Neural progenitor cell (in vitro differentiated cells): ENCODE measurements at regions not wholly inside any gene's neighbourhood (a gene's known extent, or its start where the extent isn't known, plus 50 kb on each side); places are given as distances from the start of the nearest gene placed in this dataset.
A peak's percentile ranks its signal among the peaks of the same experiment; 100 is the strongest.
"Not testable (repeated sequence)": the region's sequence is repeated elsewhere in the genome, so short reads cannot be mapped to it uniquely, and the experiment has no call there.

Source experiments
- DNase-seq: peaks from one replicate; pipeline ENCODE4 v3.0.0-alpha.2; 2016; ENCODE audit warnings: low spot score
- H2AFZ ChIP-seq: fragments of 200-600 bp; sonication (generic); replicated peaks from 2 replicates; pipeline ENCODE4 v1.6.1; 2016; ENCODE audit warnings: antibody characterized with exemption
- H3F3A ChIP-seq: fragments of 200-600 bp; sonication (generic); 2 replicates; pipeline ENCODE4 v1.6.1; 2016; ENCODE audit warnings: antibody characterized with exemption, low read depth
- H3K27ac ChIP-seq: fragments of 200-600 bp; sonication (generic); 2 replicates; pipeline ENCODE4 v1.5.1; 2016; ENCODE audit warnings: mild to moderate bottlenecking
- H3K27me3 ChIP-seq: fragments of 200-600 bp; sonication (generic); 2 replicates; pipeline ENCODE4 v1.6.1; 2016; ENCODE audit warnings: mild to moderate bottlenecking, moderate library complexity
- H3K36me3 ChIP-seq: fragments of 200-600 bp; sonication (generic); 2 replicates; pipeline ENCODE4 v1.5.1; 2016
- H3K4me1 ChIP-seq: fragments of 200-600 bp; sonication (generic); 2 replicates; pipeline ENCODE4 v1.6.1; 2016; ENCODE audit warnings: mixed run types
- H3K4me2 ChIP-seq: fragments of 200-600 bp; sonication (generic); 2 replicates; pipeline ENCODE4 v1.6.1; 2016
- H3K4me3 ChIP-seq: fragments of 200-600 bp; sonication (generic); 2 replicates; pipeline ENCODE4 v1.5.1; 2016
- H3K79me2 ChIP-seq: fragments of 200-600 bp; sonication (generic); 2 replicates; pipeline ENCODE4 v1.6.1; 2016; ENCODE audit warnings: low read depth
- H3K9ac ChIP-seq: fragments of 200-600 bp; sonication (generic); 2 replicates; pipeline ENCODE4 v1.6.1; 2016
- H3K9me3 ChIP-seq: fragments of 200-600 bp; sonication (generic); 2 replicates; pipeline ENCODE4 v1.5.1; 2016; ENCODE audit warnings: low read depth
- H4K20me1 ChIP-seq: fragments of 200-600 bp; sonication (generic); 2 replicates; pipeline ENCODE4 v1.6.1; 2016; ENCODE audit warnings: low read depth
- H3K27ac Mint-ChIP-seq: 3 replicates; pipeline ENCODE4 v1.8.0; 2021; ENCODE audit warnings: mixed read lengths
- H3K27me3 Mint-ChIP-seq: 2 replicates; pipeline ENCODE4 v1.8.0; 2022; ENCODE audit warnings: low read depth, mild to moderate bottlenecking, inconsistent platforms, moderate library complexity, mixed read lengths; ENCODE audit not compliant: insufficient read depth
- H3K36me3 Mint-ChIP-seq: 3 replicates; pipeline ENCODE4 v1.8.0; 2021; ENCODE audit warnings: mixed read lengths
- H3K4me1 Mint-ChIP-seq: 3 replicates; pipeline ENCODE4 v1.8.0; 2021; ENCODE audit warnings: mixed read lengths
- H3K4me3 Mint-ChIP-seq: 3 replicates; pipeline ENCODE4 v1.8.0; 2021; ENCODE audit warnings: mild to moderate bottlenecking, moderate library complexity, mixed read lengths
- H3K9me3 Mint-ChIP-seq: 3 replicates; pipeline ENCODE4 v1.8.0; 2020; ENCODE audit warnings: mixed read lengths
- EZH2 ChIP-seq: fragments of 200-600 bp; sonication (generic); IDR thresholded peaks from 2 replicates; pipeline ENCODE4 v1.6.1; 2017; ENCODE audit warnings: antibody characterized with exemption, mild to moderate bottlenecking, moderate library complexity
- EZH2phosphoT487 ChIP-seq: fragments of 200-600 bp; sonication (generic); IDR thresholded peaks from 2 replicates; pipeline ENCODE4 v1.6.1; 2017; ENCODE audit warnings: antibody characterized with exemption
- TF ChIP-seq, protein P1 (sequence below): fragments of 200-600 bp; sonication (generic); IDR thresholded peaks from 2 replicates; pipeline ENCODE4 v1.5.1; 2017; ENCODE audit warnings: antibody characterized with exemption, mild to moderate bottlenecking

DNA sequence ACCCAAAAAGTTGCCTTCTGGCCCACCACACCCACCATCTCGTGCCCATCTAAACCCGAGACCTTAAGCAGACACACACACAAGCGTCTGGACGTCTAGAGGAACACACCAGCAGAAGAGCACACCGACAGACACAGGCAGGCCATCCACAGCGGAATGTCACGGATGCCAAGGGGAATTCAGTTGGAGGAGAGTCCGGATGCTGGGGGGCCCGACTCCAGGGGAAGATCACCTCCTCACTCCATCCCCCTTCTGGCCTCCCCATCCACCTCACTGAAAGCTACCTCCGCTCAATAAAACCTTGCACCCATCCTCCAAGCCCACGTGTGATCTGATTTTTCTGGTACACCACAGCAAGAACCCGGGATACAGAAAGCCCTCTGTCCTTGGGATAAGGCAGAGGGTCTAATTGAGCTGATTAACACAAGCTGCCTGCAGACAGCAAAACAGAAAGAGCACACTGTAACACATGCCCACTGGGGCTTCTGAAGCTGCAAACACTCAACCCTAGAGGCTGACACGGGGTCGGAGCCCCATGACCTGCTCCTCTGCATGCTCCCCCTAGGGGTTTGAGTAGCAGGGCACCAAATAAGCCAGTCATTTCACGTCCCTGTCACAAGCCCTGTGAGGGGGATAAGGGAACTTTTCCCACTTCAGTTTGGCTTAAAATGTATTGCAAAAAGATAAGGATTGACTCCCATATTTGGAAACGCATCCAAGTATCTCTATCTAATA is 339.6 kb upstream of the PCDH10 start:
- no peak overlapping the region for H3K4me2 ChIP-seq
- no peaks in the 10 kb centered on the region for H3K4me1 ChIP-seq
- no peak overlapping the region for H3K27ac ChIP-seq
- Mint-ChIP-seq H3K27ac (peak overlapping the region; percentile 79), H3K27me3 (peaks cover 7% of the 10 kb centered on the region), H3K36me3 (no peaks in the 10 kb centered on the region), H3K9me3 (peaks cover 2% of the 10 kb centered on the region), H3K4me1 (peaks cover 7% of the 10 kb centered on the region), H3K4me3 (no peak overlapping the region)
- H4K20me1 ChIP-seq = no peaks in the 10 kb centered on the region
- H3K9ac ChIP-seq = no peak overlapping the region
- H3K36me3 ChIP-seq = no peaks in the 10 kb centered on the region
- no peak for TF ChIP-seq EZH2phosphoT487
- TF ChIP-seq, protein P1, sequence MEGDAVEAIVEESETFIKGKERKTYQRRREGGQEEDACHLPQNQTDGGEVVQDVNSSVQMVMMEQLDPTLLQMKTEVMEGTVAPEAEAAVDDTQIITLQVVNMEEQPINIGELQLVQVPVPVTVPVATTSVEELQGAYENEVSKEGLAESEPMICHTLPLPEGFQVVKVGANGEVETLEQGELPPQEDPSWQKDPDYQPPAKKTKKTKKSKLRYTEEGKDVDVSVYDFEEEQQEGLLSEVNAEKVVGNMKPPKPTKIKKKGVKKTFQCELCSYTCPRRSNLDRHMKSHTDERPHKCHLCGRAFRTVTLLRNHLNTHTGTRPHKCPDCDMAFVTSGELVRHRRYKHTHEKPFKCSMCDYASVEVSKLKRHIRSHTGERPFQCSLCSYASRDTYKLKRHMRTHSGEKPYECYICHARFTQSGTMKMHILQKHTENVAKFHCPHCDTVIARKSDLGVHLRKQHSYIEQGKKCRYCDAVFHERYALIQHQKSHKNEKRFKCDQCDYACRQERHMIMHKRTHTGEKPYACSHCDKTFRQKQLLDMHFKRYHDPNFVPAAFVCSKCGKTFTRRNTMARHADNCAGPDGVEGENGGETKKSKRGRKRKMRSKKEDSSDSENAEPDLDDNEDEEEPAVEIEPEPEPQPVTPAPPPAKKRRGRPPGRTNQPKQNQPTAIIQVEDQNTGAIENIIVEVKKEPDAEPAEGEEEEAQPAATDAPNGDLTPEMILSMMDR = peak; percentile 55
- H3K4me3 ChIP-seq = no peak overlapping the region
- no peaks in the 10 kb centered on the region for H3K27me3 ChIP-seq
- H3K79me2 ChIP-seq = no peaks in the 10 kb centered on the region
- H3F3A ChIP-seq = no peaks in the 10 kb centered on the region
- DNase-seq = peak; percentile 57
- H2AFZ ChIP-seq = peak overlapping the region; percentile 91
- no peaks in the 10 kb centered on the region for H3K9me3 ChIP-seq

DNA sequence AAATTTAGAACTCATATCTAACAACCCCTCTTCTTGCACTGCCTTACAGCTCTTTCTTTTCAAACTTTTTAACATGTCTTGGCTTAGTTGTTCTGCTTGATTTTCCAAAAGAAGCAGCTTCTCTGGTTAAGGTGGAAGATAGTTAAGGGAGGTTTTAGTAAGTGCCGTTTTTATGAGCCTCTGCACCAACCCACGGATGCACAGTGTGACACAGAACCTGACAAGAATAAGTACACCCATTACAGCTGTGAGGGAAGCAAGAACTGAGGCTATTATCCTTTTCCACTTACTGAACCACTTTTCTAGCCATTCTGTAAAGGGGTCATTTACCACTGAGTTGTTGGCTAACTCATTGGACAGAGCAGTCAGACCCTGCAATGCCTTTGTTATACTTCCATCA is 336.0 kb upstream of the PCDH10 start:
- H3K4me3 Mint-ChIP-seq, H3K36me3 ChIP-seq, H3K36me3 Mint-ChIP-seq, H3F3A ChIP-seq, H3K27me3 Mint-ChIP-seq, H3K79me2 ChIP-seq, H3K4me1 ChIP-seq, H3K9me3 ChIP-seq, H3K4me2 ChIP-seq, H4K20me1 ChIP-seq, H3K27ac Mint-ChIP-seq, H3K9me3 Mint-ChIP-seq, H2AFZ ChIP-seq, H3K9ac ChIP-seq, H3K4me1 Mint-ChIP-seq, H3K27me3 ChIP-seq, H3K27ac ChIP-seq, DNase-seq, H3K4me3 ChIP-seq: not testable (repeated sequence)

DNA sequence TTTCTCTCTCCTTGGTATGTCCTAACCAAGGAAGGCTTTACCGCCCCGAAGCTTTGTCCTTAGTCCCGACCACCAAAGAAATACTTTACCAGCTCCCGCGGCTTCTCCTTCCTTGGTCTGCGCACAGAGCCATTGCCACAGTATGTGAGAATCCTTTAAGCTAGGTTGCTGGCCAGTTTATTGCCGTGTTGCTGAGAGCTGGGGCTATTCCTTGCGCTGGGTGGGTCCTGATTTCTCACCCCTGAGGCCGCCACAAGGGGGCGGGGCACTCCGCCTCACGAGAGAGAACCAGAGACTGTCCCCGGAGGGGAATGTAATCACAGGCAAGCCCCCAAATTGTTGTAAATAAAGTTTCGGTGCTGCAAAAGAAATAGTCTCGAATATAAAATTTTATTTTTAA is 331.0 kb upstream of the PCDH10 start:
- Histone ChIP-seq H3F3A (no peaks in the 10 kb centered on the region), H3K4me2 (no peak overlapping the region), H2AFZ (peak overlapping the region; percentile 65), H3K27me3 (no peaks in the 10 kb centered on the region), H3K36me3 (no peaks in the 10 kb centered on the region), H3K4me3 (no peak overlapping the region), H3K9me3 (no peaks in the 10 kb centered on the region), H4K20me1 (no peaks in the 10 kb centered on the region), H3K79me2 (no peaks in the 10 kb centered on the region), H3K9ac (no peak overlapping the region), H3K27ac (no peak overlapping the region), H3K4me1 (no peaks in the 10 kb centered on the region)
- DNase-seq = peak; percentile 47
- TF ChIP-seq EZH2phosphoT487 = no peak
- TF ChIP-seq, protein P1 = peak; percentile 55
- no peak overlapping the region for H3K4me3 Mint-ChIP-seq
- H3K36me3 Mint-ChIP-seq = no peaks in the 10 kb centered on the region
- H3K4me1 Mint-ChIP-seq = no peaks in the 10 kb centered on the region
- no peak overlapping the region for H3K27ac Mint-ChIP-seq
- H3K27me3 Mint-ChIP-seq = no peaks in the 10 kb centered on the region
- no peaks in the 10 kb centered on the region for H3K9me3 Mint-ChIP-seq

DNA sequence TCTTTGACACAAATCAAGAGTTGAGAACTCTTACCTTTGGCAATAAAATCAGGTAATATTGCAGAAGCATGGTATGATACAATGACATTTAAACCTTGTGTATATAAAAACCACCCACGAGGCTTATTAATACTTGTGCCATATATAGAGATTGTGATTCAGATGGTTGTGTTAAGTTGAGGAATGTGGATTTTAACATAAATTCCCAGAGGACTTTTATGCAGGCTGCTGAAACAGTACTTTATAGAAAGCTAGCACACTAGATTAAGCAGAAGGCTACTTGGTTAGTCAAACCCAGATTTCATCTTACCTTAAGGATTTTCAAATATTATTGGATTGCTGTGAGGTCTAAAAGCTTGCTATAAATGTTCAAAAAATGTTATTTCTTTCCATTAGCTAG is 325.7 kb upstream of the PCDH10 start:
- H3K27ac Mint-ChIP-seq = no peak overlapping the region
- Histone ChIP-seq H3K4me3 (no peak overlapping the region), H3K27me3 (no peaks in the 10 kb centered on the region), H3F3A (no peaks in the 10 kb centered on the region), H3K9ac (no peak overlapping the region), H2AFZ (no peak overlapping the region), H3K79me2 (no peaks in the 10 kb centered on the region), H3K4me2 (no peak overlapping the region), H3K36me3 (no peaks in the 10 kb centered on the region), H3K9me3 (no peaks in the 10 kb centered on the region), H3K27ac (no peak overlapping the region), H3K4me1 (no peaks in the 10 kb centered on the region), H4K20me1 (no peaks in the 10 kb centered on the region)
- no peaks in the 10 kb centered on the region for H3K9me3 Mint-ChIP-seq
- peaks cover 5% of the 10 kb centered on the region for H3K4me1 Mint-ChIP-seq
- TF ChIP-seq EZH2 = no peak
- no peak for TF ChIP-seq EZH2phosphoT487
- TF ChIP-seq, protein P1 = no peak
- no peak overlapping the region for H3K4me3 Mint-ChIP-seq
- no peak for DNase-seq
- H3K27me3 Mint-ChIP-seq = no peaks in the 10 kb centered on the region
- no peaks in the 10 kb centered on the region for H3K36me3 Mint-ChIP-seq
